ENCODE measurements at regions not wholly inside any gene's neighbourhood (a gene's known extent, or its start where the extent isn't known, plus 50 kb on each side); places are given as distances from the start of the nearest gene placed in this dataset.

DNA sequence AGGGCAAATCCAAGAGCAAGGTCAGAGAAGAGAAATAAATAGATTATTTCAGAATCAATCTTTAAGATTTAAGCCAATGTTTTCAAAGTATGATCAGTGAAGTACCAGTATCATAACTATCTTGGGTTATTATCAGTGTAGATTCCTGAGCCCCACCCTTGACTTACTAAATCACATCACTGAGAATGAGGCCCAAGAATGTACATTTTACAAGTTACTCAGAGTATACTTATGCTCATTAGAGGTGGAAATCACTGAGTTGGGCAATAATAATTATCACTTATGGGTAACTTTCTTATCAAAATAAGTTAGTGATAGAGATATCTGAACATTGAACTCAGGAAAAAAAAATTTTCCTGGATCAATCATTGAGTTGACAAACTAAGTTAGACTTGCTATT is 121.6 kb upstream of the NOCT start:
- no peak for TF ChIP-seq EZH2phosphoT487 (IDR thresholded peaks at IDR 0.05; ENCODE audit: low read length)
- TF ChIP-seq EZH2 (optimal IDR thresholded peaks at IDR 0.05; ENCODE audit: low read depth, low read length) = no peak
- TF ChIP-seq, protein P1, sequence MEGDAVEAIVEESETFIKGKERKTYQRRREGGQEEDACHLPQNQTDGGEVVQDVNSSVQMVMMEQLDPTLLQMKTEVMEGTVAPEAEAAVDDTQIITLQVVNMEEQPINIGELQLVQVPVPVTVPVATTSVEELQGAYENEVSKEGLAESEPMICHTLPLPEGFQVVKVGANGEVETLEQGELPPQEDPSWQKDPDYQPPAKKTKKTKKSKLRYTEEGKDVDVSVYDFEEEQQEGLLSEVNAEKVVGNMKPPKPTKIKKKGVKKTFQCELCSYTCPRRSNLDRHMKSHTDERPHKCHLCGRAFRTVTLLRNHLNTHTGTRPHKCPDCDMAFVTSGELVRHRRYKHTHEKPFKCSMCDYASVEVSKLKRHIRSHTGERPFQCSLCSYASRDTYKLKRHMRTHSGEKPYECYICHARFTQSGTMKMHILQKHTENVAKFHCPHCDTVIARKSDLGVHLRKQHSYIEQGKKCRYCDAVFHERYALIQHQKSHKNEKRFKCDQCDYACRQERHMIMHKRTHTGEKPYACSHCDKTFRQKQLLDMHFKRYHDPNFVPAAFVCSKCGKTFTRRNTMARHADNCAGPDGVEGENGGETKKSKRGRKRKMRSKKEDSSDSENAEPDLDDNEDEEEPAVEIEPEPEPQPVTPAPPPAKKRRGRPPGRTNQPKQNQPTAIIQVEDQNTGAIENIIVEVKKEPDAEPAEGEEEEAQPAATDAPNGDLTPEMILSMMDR (IDR thresholded peaks at IDR 0.05; ENCODE audit: low read length) = no peak
- peaks cover 9% of the 10 kb centered on the region for H3K4me1 ChIP-seq (ENCODE audit: low read length)
- no peak overlapping the region for H3K9ac ChIP-seq (ENCODE audit: low read length)
- no peaks in the 10 kb centered on the region for H3K27me3 ChIP-seq (replicated peaks; ENCODE audit: insufficient read depth, low read length)
- no peak overlapping the region for H2AFZ ChIP-seq (ENCODE audit: low read length)
- H3K27ac ChIP-seq (ENCODE audit: low read length) = no peak overlapping the region
- no peak overlapping the region for H3K4me2 ChIP-seq (ENCODE audit: low read depth, low read length)
- no peaks in the 10 kb centered on the region for H4K20me1 ChIP-seq (ENCODE audit: insufficient read depth, low read length)
- no peaks in the 10 kb centered on the region for H3K9me3 ChIP-seq (replicated peaks; ENCODE audit: insufficient read depth, low read length)
- DNase-seq = no peak
- no peaks in the 10 kb centered on the region for H3K9me2 ChIP-seq (replicated peaks; ENCODE audit: insufficient read depth, low read length)
- no peaks in the 10 kb centered on the region for H3F3A ChIP-seq (ENCODE audit: insufficient read depth, low read length)
- no peaks in the 10 kb centered on the region for H3K79me2 ChIP-seq (ENCODE audit: low read length)
- no peaks in the 10 kb centered on the region for H3K36me3 ChIP-seq (replicated peaks; ENCODE audit: insufficient read depth, low read length)
- H3K4me3 ChIP-seq (ENCODE audit: low read length) = no peak overlapping the region

DNA sequence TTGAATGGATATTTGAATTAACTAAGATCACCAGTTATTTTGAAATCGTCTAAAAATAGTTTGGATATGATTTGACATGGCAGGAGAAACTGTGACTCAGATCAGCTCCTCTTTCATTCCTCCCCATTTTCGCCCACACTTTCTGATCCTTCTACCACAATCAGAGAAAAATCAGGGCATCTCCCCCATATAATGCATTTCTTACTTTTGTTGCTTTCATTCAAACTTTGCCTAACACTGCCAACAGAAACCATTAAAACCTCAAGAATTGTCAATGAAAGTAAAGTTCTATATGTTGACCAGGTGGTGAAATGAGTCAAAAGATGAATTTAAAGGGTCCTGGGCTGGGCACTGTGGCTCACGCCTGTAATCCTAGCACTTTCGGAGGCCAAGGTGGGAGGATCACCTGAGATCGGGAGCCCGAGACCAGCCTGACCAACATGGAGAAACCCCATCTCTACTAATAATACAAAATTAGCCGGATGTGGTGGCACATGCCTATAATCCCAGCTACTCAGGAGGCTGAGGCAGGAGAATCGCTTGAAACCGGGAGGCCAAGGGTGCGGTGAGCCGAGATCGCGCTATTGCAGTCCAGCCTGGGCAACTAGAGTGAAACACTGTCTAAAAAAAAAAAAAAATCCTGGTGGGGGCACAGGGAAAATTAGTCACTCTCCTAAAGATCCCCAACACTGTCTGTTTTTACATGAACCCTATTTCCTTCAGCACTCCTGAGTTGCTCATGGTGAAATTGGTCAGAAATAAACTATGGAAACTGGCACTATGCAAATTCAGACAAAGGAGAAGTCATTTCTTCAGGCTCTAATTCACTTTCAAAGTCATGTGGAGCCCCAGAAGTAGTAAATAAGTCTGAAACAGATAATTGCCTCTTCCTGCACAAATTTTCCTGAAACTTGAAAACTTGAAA is 122.8 kb upstream of the NOCT start:
- Histone ChIP-seq H3K4me1 (ENCODE audit: low read length) (no peaks in the 10 kb centered on the region; the same call in 1 of the 2 replicates), H3K4me2 (ENCODE audit: low read depth, low read length) (no peak overlapping the region), H3F3A (ENCODE audit: insufficient read depth, low read length) (no peaks in the 10 kb centered on the region), H3K27me3 (replicated peaks; ENCODE audit: insufficient read depth, low read length) (no peaks in the 10 kb centered on the region), H3K36me3 (replicated peaks; ENCODE audit: insufficient read depth, low read length) (no peaks in the 10 kb centered on the region), H3K79me2 (ENCODE audit: low read length) (no peaks in the 10 kb centered on the region), H2AFZ (ENCODE audit: low read length) (no peak overlapping the region), H3K9me2 (replicated peaks; ENCODE audit: insufficient read depth, low read length) (no peaks in the 10 kb centered on the region), H3K27ac (ENCODE audit: low read length) (no peak overlapping the region), H3K9ac (ENCODE audit: low read length) (no peak overlapping the region), H4K20me1 (ENCODE audit: insufficient read depth, low read length) (no peaks in the 10 kb centered on the region), H3K9me3 (replicated peaks; ENCODE audit: insufficient read depth, low read length) (no peaks in the 10 kb centered on the region), H3K4me3 (ENCODE audit: low read length) (no peak overlapping the region)
- TF ChIP-seq EZH2 (optimal IDR thresholded peaks at IDR 0.05; ENCODE audit: low read depth, low read length) (no peak), EZH2phosphoT487 (IDR thresholded peaks at IDR 0.05; ENCODE audit: low read length) (no peak)
- TF ChIP-seq, protein P1 (IDR thresholded peaks at IDR 0.05; ENCODE audit: low read length) = no peak
- no peak for DNase-seq

DNA sequence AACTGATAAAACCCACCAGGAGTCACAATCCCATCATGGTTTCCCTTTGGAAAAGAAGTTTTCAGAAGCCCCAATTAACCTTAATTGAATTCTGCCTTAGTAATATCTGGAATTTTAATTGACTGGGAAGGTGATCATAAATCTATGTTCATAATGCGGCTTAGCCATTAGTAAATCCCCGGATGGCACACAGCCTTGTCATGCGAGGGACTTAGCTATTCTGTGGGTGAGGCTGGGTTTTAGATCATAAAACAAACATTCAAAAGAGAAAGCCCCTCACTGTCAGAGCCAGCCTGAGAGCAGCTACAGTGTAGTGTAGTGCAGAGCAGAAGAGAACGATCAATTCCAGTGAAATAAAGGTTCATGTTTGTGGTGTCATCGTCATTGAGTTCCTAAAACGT is 124.0 kb upstream of the NOCT start:
- Histone ChIP-seq H3K36me3 (replicated peaks; ENCODE audit: insufficient read depth, low read length) (no peaks in the 10 kb centered on the region), H3K9me2 (replicated peaks; ENCODE audit: insufficient read depth, low read length) (no peaks in the 10 kb centered on the region), H2AFZ (ENCODE audit: low read length) (no peak overlapping the region), H3K4me1 (ENCODE audit: low read length) (no peaks in the 10 kb centered on the region), H3K27me3 (replicated peaks; ENCODE audit: insufficient read depth, low read length) (no peaks in the 10 kb centered on the region), H3K4me3 (ENCODE audit: low read length) (no peak overlapping the region), H3K9ac (ENCODE audit: low read length) (no peak overlapping the region), H3K9me3 (replicated peaks; ENCODE audit: insufficient read depth, low read length) (no peaks in the 10 kb centered on the region), H3F3A (ENCODE audit: insufficient read depth, low read length) (no peaks in the 10 kb centered on the region), H3K4me2 (ENCODE audit: low read depth, low read length) (no peak overlapping the region), H3K27ac (ENCODE audit: low read length) (no peak overlapping the region), H3K79me2 (ENCODE audit: low read length) (no peaks in the 10 kb centered on the region), H4K20me1 (ENCODE audit: insufficient read depth, low read length) (no peaks in the 10 kb centered on the region)
- no peak for DNase-seq
- no peak for TF ChIP-seq EZH2 (optimal IDR thresholded peaks at IDR 0.05; ENCODE audit: low read depth, low read length)
- no peak for TF ChIP-seq EZH2phosphoT487 (IDR thresholded peaks at IDR 0.05; ENCODE audit: low read length)
- TF ChIP-seq, protein P1 (IDR thresholded peaks at IDR 0.05; ENCODE audit: low read length) = no peak
